ENCODE measurements at regions not wholly inside any gene's neighbourhood (a gene's known extent, or its start where the extent isn't known, plus 50 kb on each side); places are given as distances from the start of the nearest gene placed in this dataset.

DNA sequence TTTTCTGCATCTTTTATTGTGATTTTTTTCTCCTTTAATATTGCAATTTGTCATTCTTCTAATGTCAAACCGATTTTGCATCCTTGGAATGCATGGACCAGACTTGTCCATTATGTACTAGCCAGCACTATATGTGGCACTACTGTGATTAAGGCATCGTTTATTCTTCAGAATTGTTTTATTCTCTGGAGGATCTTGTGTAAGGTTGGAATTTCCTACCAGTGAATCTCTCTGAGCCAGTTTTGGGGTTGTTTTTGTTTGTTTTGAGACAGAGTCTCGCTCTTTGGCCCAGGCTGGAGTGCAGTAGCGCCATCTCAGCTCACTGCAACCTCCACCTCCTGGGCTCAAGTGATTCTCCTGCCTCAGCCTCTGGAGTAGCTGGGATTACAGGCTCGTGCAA is 58.5 kb downstream of the IGLL5 start:
- no peak for ATAC-seq
- no peaks in the 10 kb centered on the region for H3K9me3 ChIP-seq (ENCODE audit: control insufficient read depth, low read length, poor library complexity, severe bottlenecking)
- DNase-seq: no peak
- no peak overlapping the region for H3K27ac Mint-ChIP-seq
- peaks cover 38% of the 10 kb centered on the region for H3K27me3 Mint-ChIP-seq
- H3K4me1 Mint-ChIP-seq: peaks cover 6% of the 10 kb centered on the region
- H3K36me3 Mint-ChIP-seq (ENCODE audit: low read depth): peaks cover 4% of the 10 kb centered on the region
- no peak overlapping the region for H3K4me3 Mint-ChIP-seq

GRCh38 chr22:22948651-22949571 is 61.3 kb downstream of the IGLL5 start:
- peaks cover 6% of the 10 kb centered on the region for H3K36me3 Mint-ChIP-seq (ENCODE audit: low read depth)
- DNase-seq: no peak

GRCh38 chr22:22949953-22950352 is 62.3 kb downstream of the IGLL5 start:
- H3K27me3 Mint-ChIP-seq: peaks cover 67% of the 10 kb centered on the region
- DNase-seq (no peak), ATAC-seq (no peak)
- H3K9me3 ChIP-seq (ENCODE audit: control insufficient read depth, low read length, poor library complexity, severe bottlenecking): no peaks in the 10 kb centered on the region
- peaks cover 6% of the 10 kb centered on the region for H3K4me1 Mint-ChIP-seq
- no peak overlapping the region for H3K4me3 Mint-ChIP-seq
- H3K36me3 Mint-ChIP-seq (ENCODE audit: low read depth): peaks cover 6% of the 10 kb centered on the region
- no peak overlapping the region for H3K27ac Mint-ChIP-seq

More at GRCh38 chr22:22948651-22949571, 61.3 kb downstream of the IGLL5 start:
- no peak for ATAC-seq
- Mint-ChIP-seq H3K4me3 (no peak overlapping the region), H3K27me3 (peaks cover 59% of the 10 kb centered on the region), H3K27ac (peak overlapping the region; percentile 27), H3K4me1 (peaks cover 2% of the 10 kb centered on the region)
- no peaks in the 10 kb centered on the region for H3K9me3 ChIP-seq (ENCODE audit: control insufficient read depth, low read length, poor library complexity, severe bottlenecking)

DNA sequence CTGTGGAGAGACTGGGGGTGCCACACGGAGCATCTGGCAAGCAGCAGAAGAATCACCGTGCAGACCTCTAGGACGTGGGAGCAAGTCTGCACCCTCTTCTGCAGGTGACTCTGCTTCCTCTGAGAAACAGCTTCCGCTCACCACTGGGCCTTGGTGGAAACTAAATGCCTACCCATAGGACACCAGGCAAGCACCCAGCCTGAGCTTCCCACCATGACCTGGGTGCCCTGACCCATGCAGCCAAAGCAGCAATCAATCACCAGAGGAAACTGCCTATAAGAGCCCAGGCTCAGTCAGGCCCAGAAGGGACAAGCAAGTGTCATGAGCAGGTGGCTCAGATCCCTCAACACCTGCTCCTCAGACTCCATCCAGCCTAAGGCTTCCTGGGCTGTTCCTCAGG is 63.4 kb downstream of the IGLL5 start:
- H3K9me3 ChIP-seq (ENCODE audit: control insufficient read depth, low read length, poor library complexity, severe bottlenecking): no peaks in the 10 kb centered on the region
- Mint-ChIP-seq H3K27ac (no peak overlapping the region), H3K4me1 (peaks cover 6% of the 10 kb centered on the region), H3K4me3 (no peak overlapping the region), H3K36me3 (ENCODE audit: low read depth) (peaks cover 6% of the 10 kb centered on the region), H3K27me3 (peaks cover 74% of the 10 kb centered on the region)
- ATAC-seq: no peak
- DNase-seq: no peak

GRCh38 chr22:22952531-22953280 is 65.1 kb downstream of the IGLL5 start:
- Mint-ChIP-seq H3K27me3 (peaks cover 73% of the 10 kb centered on the region), H3K36me3 (ENCODE audit: low read depth) (peaks cover 6% of the 10 kb centered on the region), H3K27ac (no peak overlapping the region), H3K4me1 (peaks cover 6% of the 10 kb centered on the region), H3K4me3 (no peak overlapping the region)
- DNase-seq: no peak
- ATAC-seq: no peak
- H3K9me3 ChIP-seq (ENCODE audit: control insufficient read depth, low read length, poor library complexity, severe bottlenecking): no peaks in the 10 kb centered on the region

GRCh38 chr22:22953791-22954190 is 66.2 kb downstream of the IGLL5 start:
- H3K9me3 ChIP-seq (ENCODE audit: control insufficient read depth, low read length, poor library complexity, severe bottlenecking): no peaks in the 10 kb centered on the region
- Mint-ChIP-seq H3K4me1 (peaks cover 4% of the 10 kb centered on the region), H3K27ac (no peak overlapping the region), H3K27me3 (peaks cover 75% of the 10 kb centered on the region), H3K36me3 (ENCODE audit: low read depth) (peaks cover 6% of the 10 kb centered on the region), H3K4me3 (no peak overlapping the region)
- ATAC-seq (no peak), DNase-seq (no peak)

DNA sequence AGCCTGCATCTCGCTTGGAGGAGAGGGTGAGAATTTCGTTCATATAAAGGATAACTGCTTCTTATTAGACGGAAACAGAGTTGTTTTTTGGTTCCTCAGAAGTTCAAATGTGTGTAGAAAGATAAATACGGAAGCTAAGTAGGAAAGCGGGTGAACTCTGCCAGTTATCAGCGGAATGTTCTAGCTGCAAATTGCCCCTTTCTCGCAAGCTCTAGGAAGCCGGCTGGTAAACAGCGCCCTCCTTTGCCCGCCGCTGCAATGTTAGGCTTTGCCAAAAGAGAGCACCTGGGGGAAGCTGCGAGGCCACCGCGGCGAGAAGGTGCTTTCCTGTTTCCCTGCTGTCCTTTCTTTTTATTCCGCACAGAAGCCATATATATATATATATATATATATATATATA is 67.0 kb downstream of the IGLL5 start:
- Mint-ChIP-seq H3K4me1 (peaks cover 4% of the 10 kb centered on the region), H3K4me3 (peak overlapping the region; percentile 61), H3K36me3 (ENCODE audit: low read depth) (peaks cover 6% of the 10 kb centered on the region), H3K27me3 (peaks cover 77% of the 10 kb centered on the region), H3K27ac (no peak overlapping the region)
- H3K9me3 ChIP-seq (ENCODE audit: control insufficient read depth, low read length, poor library complexity, severe bottlenecking): no peaks in the 10 kb centered on the region
- ATAC-seq (peak; percentile 67), DNase-seq (peak in 1 of 3 donors; percentile 35)

- no peak for DNase-seq
Measured at GRCh38 chr22:22955276-22955798, 67.7 kb downstream of the IGLL5 start.

DNA sequence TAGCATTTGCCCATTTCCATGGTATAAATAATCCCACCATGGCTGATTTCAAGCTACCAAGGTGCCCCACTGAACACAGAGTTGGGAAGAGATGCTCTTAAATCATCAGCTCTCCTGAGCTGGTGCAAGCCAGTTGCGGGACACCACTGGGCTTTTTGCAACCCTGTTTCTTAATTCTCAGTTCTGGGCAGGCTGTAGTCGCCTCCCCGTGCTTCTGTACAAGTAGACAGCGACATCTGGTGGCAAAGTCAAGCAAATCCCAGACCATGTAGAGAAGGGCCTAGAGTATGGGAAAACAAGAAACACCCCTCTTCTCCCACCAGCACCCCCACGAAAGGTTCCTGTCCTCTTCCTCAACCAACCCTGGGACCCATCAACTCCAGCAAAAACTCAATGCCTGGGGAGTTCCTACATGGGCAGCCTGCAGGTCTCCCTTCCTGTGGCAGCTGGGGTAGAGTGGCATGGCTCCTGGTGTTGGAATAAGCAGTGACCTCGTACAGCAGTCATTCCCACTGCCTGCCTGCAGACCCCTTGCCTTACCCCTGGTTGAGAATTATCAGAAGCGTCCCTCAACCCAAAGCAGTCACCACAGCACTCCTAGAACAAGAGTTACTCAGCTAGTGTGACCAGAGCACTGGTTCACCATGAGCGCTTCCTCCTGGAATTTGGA is 68.4 kb downstream of the IGLL5 start:
- Mint-ChIP-seq H3K4me1 (peaks cover 4% of the 10 kb centered on the region), H3K4me3 (no peak overlapping the region), H3K36me3 (ENCODE audit: low read depth) (peaks cover 7% of the 10 kb centered on the region), H3K27ac (no peak overlapping the region), H3K27me3 (peaks cover 64% of the 10 kb centered on the region)
- ATAC-seq: peak; percentile 82
- no peaks in the 10 kb centered on the region for H3K9me3 ChIP-seq (ENCODE audit: control insufficient read depth, low read length, poor library complexity, severe bottlenecking)
- peak in 2 of 3 donors; percentile 27 to 53 for DNase-seq

More at GRCh38 chr22:22955276-22955798, 67.7 kb downstream of the IGLL5 start:
- Mint-ChIP-seq H3K27me3 (peaks cover 70% of the 10 kb centered on the region), H3K4me1 (peaks cover 4% of the 10 kb centered on the region), H3K4me3 (no peak overlapping the region), H3K36me3 (ENCODE audit: low read depth) (peaks cover 4% of the 10 kb centered on the region), H3K27ac (no peak overlapping the region)
- H3K9me3 ChIP-seq (ENCODE audit: control insufficient read depth, low read length, poor library complexity, severe bottlenecking): no peaks in the 10 kb centered on the region
- no peak for ATAC-seq

DNA sequence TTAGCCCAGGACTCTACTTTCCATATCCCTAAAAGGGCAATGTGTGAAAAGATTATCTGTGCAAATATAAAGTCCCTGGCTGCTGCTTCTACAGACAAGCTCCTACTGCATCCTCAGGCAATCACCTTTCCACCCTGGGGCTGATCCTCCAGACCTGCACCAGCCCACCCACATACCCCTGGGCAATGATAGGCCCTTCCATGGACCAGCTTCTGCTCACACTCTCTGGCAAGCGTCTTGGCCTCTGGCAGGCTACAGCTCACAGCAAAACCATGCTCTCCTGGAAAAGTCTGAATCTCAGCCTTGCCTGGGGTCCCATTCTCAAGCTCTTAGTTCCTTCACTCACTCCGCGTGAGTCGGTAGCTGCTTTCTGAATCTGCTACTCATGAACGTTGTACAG is 69.5 kb downstream of the IGLL5 start:
- Mint-ChIP-seq H3K27me3 (peaks cover 53% of the 10 kb centered on the region), H3K27ac (no peak overlapping the region), H3K4me3 (no peak overlapping the region), H3K4me1 (peaks cover 4% of the 10 kb centered on the region), H3K36me3 (ENCODE audit: low read depth) (peaks cover 3% of the 10 kb centered on the region)
- no peak for ATAC-seq
- no peaks in the 10 kb centered on the region for H3K9me3 ChIP-seq (ENCODE audit: control insufficient read depth, low read length, poor library complexity, severe bottlenecking)
- no peak for DNase-seq

DNA sequence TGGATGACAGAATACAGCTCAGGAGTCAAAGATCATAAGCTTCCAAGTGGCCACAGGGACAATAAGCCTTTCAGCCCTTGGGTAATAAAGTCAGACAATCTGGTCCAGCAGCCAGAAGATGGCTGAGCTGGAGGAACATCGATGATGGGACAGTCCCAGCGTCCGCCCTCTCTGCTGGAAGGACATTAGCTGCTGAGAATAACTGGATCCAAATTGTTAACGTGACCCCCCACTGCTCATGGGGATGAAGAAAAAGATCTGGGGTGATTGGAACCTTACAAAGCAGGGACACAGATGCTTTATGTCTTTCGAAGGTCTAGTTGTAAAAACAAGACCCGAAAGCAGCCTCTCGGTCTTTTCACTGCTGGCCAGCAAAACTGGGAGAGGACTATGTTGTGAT is 71.0 kb downstream of the IGLL5 start:
- Mint-ChIP-seq H3K36me3 (ENCODE audit: low read depth) (peaks cover 3% of the 10 kb centered on the region), H3K4me3 (no peak overlapping the region), H3K4me1 (peaks cover 4% of the 10 kb centered on the region), H3K27me3 (peaks cover 41% of the 10 kb centered on the region), H3K27ac (peak overlapping the region; percentile 27)
- no peak for DNase-seq
- ATAC-seq: no peak
- no peaks in the 10 kb centered on the region for H3K9me3 ChIP-seq (ENCODE audit: control insufficient read depth, low read length, poor library complexity, severe bottlenecking)

- Mint-ChIP-seq H3K4me1 (peaks cover 4% of the 10 kb centered on the region), H3K4me3 (no peak overlapping the region), H3K27ac (peak overlapping the region; percentile 27), H3K27me3 (peaks cover 41% of the 10 kb centered on the region), H3K36me3 (ENCODE audit: low read depth) (peaks cover 3% of the 10 kb centered on the region)
- ATAC-seq (peak; percentile 65), DNase-seq (peak in 2 of 3 donors; percentile 44 to 66)
- no peaks in the 10 kb centered on the region for H3K9me3 ChIP-seq (ENCODE audit: control insufficient read depth, low read length, poor library complexity, severe bottlenecking)
Measured at GRCh38 chr22:22959147-22959827, 71.7 kb downstream of the IGLL5 start.
